Heart right ventricle (tissue), 16 donors: ENCODE measurements at regions not wholly inside any gene's neighbourhood (a gene's known extent, or its start where the extent isn't known, plus 50 kb on each side); places are given as distances from the start of the nearest gene placed in this dataset.

Experiments used
- ATAC-seq, 8 donors: fragments of 200-7000 bp; cut with Tn5 transposase; one replicate each; pipeline ENCODE4 v1.9.1; 2020; ENCODE audit warnings: mild to moderate bottlenecking in 8 of 8, moderate library complexity in 8 of 8, moderate number of reproducible peaks in 1 of 8
- DNase-seq, 2 donors: peaks; one replicate each; pipeline ENCODE4 v3.0.0-alpha.2; 2020
- H3K27ac ChIP-seq, 10 donors: fragments of 200-600 bp; sonication (generic) in 2 of 10; one replicate each; pipeline versions ENCODE4 v1.5.0 to v1.8.0; 2020 to 2022; ENCODE audit warnings: mild to moderate bottlenecking in 3 of 10
- H3K27me3 ChIP-seq, 7 donors: fragments of 200-600 bp; one replicate each; pipeline ENCODE4 v1.8.0; 2021 to 2022; ENCODE audit warnings: mild to moderate bottlenecking in 2 of 7
- H3K36me3 ChIP-seq, 9 donors: fragments of 200-600 bp; sonication (generic) in 1 of 9; one replicate each; pipeline versions ENCODE4 v1.5.0 to v1.8.0; 2020 to 2022; ENCODE audit warnings: mild to moderate bottlenecking in 2 of 9
- H3K4me1 ChIP-seq, 9 donors: fragments of 200-600 bp; sonication (generic) in 1 of 9; one replicate each; pipeline versions ENCODE4 v1.5.0 to v1.8.0; 2020 to 2022; ENCODE audit warnings: mild to moderate bottlenecking in 4 of 9
- H3K4me3 ChIP-seq, 10 donors: fragments of 200-600 bp; sonication (generic) in 2 of 10; one replicate each; pipeline versions ENCODE4 v1.5.0 to v1.8.0; 2020 to 2022; ENCODE audit warnings: mild to moderate bottlenecking in 7 of 10, moderate library complexity in 2 of 10
- H3K9me3 ChIP-seq, 11 donors: fragments of 200-600 bp in 10 of 11; sonication (generic) in 2 of 11; one replicate each; pipeline versions ENCODE4 v1.5.0 to v1.8.0; 2013 to 2022; ENCODE audit warnings: mild to moderate bottlenecking in 2 of 11, control low read depth in 1 of 11, moderate library complexity in 1 of 11
- CTCF ChIP-seq, 9 donors: fragments of 200-600 bp; sonication (generic) in 2 of 9; IDR thresholded peaks; one replicate each; pipeline versions ENCODE4 v1.5.0 to v1.8.0; 2021 to 2022; ENCODE audit warnings: antibody characterized with exemption in 9 of 9, mild to moderate bottlenecking in 5 of 9, moderate library complexity in 1 of 9
- WGBS, 2 donors: extraction: QIAGEN DNeasy Blood & Tissue Kit; methylation state at CpG; one replicate each; pipeline ENCODE4 v1.1.7; 2013; ENCODE audit warnings: inconsistent platforms in 1 of 2; 5-methylcytosine and 5-hydroxymethylcytosine counted together
- intact Hi-C, 10 donors: fragments of 100-400 bp; cut with DNase I; formaldehyde crosslinking; loops; one replicate each; pipeline versions ENCODE4 v1.11.1 to v1.14.2; 2022
- donor health status: Arrhythmogenic right ventricular cardiomyopathy.
- donor health status: ischemic (EF 13 %, LVEDD 7.1; RV severe dilation, severe dysfunction).
- donor health status: healthy with polysubstance abuse.
- donor health status: DM: no; HTN: yes; CAD: no.
- donor health status: DM: no; HTN: no; CAD: no.
- donor health status: ischemic (EF 25% LVEDD 6.9; RV normal size, moderate dysfunction).
- donor health status: ischemic (EF 25% LVEDD 5.7; RV mildly dilated, moderate dysfunction).
- donor health status: healthy.
- donor health status: DM: yes; HTN: yes; CAD: no.
- donor health status: Ischemic cardiomyopathy.
- donor health status: ischemic (EF 35%, LVEDD 5.7; RV mildly dilated, moderate dysfunction).
- donor health status: nonischemic (EF 11% LVEDD 7.7; RV severe dilation, severe dysfunction).
- donor health status: DM: yes; HTN: yes; CAD: no.
- donor health status: PGD.
- donor health status: ischemic (EF 29% LVEDD 5.4; RV normal size, mild dysfunction).
- donor health status: nonischemic (EF 23%, LVEDD 6.1; RV moderate dilation, normal function).

- no peak for TF ChIP-seq CTCF (IDR thresholded peaks at IDR 0.05)
- no peak overlapping the region for H3K27ac ChIP-seq
- H3K36me3 ChIP-seq: no peaks in the 10 kb centered on the region
- intact Hi-C loops: no loop called here
- peaks cover 0 to 31% (median 0%) of the 10 kb centered on the region in 11 donors for H3K9me3 ChIP-seq
- H3K4me3 ChIP-seq: no peak overlapping the region
- DNase-seq (no peak), ATAC-seq (no peak)
- no peaks in the 10 kb centered on the region for H3K27me3 ChIP-seq
- no peaks in the 10 kb centered on the region for H3K4me1 ChIP-seq
Observed at GRCh38 chr1:188061881-188062280, 1233.1 kb downstream of the PLA2G4A start.

GRCh38 chr1:188062456-188062855, 1233.7 kb downstream of the PLA2G4A start:
- DNase-seq (no peak), ATAC-seq (no peak)
- 82 to 83% methylated on average over 1 of the region's 1 CpG for WGBS, 2 donors
- TF ChIP-seq CTCF (IDR thresholded peaks at IDR 0.05): no peak
- intact Hi-C loops: no loop called here
- H3K27ac ChIP-seq: no peak overlapping the region
- H3K4me3 ChIP-seq: no peak overlapping the region
- H3K36me3 ChIP-seq: no peaks in the 10 kb centered on the region
- H3K4me1 ChIP-seq: no peaks in the 10 kb centered on the region
- H3K9me3 ChIP-seq: peaks cover 0 to 36% (median 0%) of the 10 kb centered on the region in 11 donors
- no peaks in the 10 kb centered on the region for H3K27me3 ChIP-seq

- Histone ChIP-seq H3K36me3 (no peaks in the 10 kb centered on the region), H3K9me3 (peaks cover 0 to 62% (median 19%) of the 10 kb centered on the region in 11 donors), H3K27me3 (no peaks in the 10 kb centered on the region), H3K4me3 (no peak overlapping the region), H3K27ac (no peak overlapping the region), H3K4me1 (no peaks in the 10 kb centered on the region)
- WGBS, 2 donors: 72 to 88% methylated on average over 1 of the region's 1 CpG
- ATAC-seq (no peak), DNase-seq (no peak)
- no peak for TF ChIP-seq CTCF (IDR thresholded peaks at IDR 0.05)
- intact Hi-C loops: no loop called here
Observed at GRCh38 chr1:188065917-188066316, 1237.2 kb downstream of the PLA2G4A start.

- H3K4me1 ChIP-seq: no peaks in the 10 kb centered on the region
- 54 to 97% methylated on average over 1 of the region's 1 CpG for WGBS, 2 donors
- intact Hi-C loops: no loop called here
- peaks cover 0 to 62% (median 19%) of the 10 kb centered on the region in 11 donors for H3K9me3 ChIP-seq
- no peak for TF ChIP-seq CTCF (IDR thresholded peaks at IDR 0.05)
- DNase-seq (no peak), ATAC-seq (no peak)
- no peaks in the 10 kb centered on the region for H3K36me3 ChIP-seq
- no peak overlapping the region for H3K4me3 ChIP-seq
- H3K27ac ChIP-seq: no peak overlapping the region
- H3K27me3 ChIP-seq: no peaks in the 10 kb centered on the region
Observed at GRCh38 chr1:188070848-188071247, 1242.1 kb downstream of the PLA2G4A start.

GRCh38 chr1:188089015-188089414, 1260.3 kb downstream of the PLA2G4A start:
- 45 to 49% methylated on average over 3 of the region's 3 CpGs for WGBS, 2 donors
- no peaks in the 10 kb centered on the region for H3K36me3 ChIP-seq

More at GRCh38 chr1:188089015-188089414, 1260.3 kb downstream of the PLA2G4A start:
- H3K27ac ChIP-seq: no peak overlapping the region
- H3K4me1 ChIP-seq: no peaks in the 10 kb centered on the region
- no peak overlapping the region for H3K4me3 ChIP-seq
- H3K9me3 ChIP-seq: peaks cover 0 to 21% (median 0%) of the 10 kb centered on the region in 11 donors
- H3K27me3 ChIP-seq: no peaks in the 10 kb centered on the region
- ATAC-seq: no peak
- no peak for TF ChIP-seq CTCF (IDR thresholded peaks at IDR 0.05)
- no peak for DNase-seq
- intact Hi-C loops: no loop called here
